ENCODE measurements at regions not wholly inside any gene's neighbourhood (a gene's known extent, or its start where the extent isn't known, plus 50 kb on each side); places are given as distances from the start of the nearest gene placed in this dataset.
"Not testable (repeated sequence)": the region's sequence is repeated elsewhere in the genome, so short reads cannot be mapped to it uniquely, and the experiment has no call there.

- DNase-seq, result no peak
These were observed 191.9 kb upstream of the SALL3 start for GRCh38 chr18:78787751-78788150.

- DNase-seq, result no peak
These were observed 191.5 kb upstream of the SALL3 start for GRCh38 chr18:78788161-78788560.

- DNase-seq, result no peak
These were observed 189.8 kb upstream of the SALL3 start for GRCh38 chr18:78789850-78790249.

- no peak for DNase-seq
These were observed 189.1 kb upstream of the SALL3 start for GRCh38 chr18:78790511-78790910.

- no peak for DNase-seq
These were observed 188.7 kb upstream of the SALL3 start for GRCh38 chr18:78790960-78791359.

GRCh38 chr18:78792094-78792493, 187.5 kb upstream of the SALL3 start:
- no peak for DNase-seq

- DNase-seq, result no peak
These were observed 186.9 kb upstream of the SALL3 start for GRCh38 chr18:78792736-78793135.

GRCh38 chr18:78793313-78794070, 186.1 kb upstream of the SALL3 start:
- no peak for DNase-seq

GRCh38 chr18:78794071-78794430, 185.6 kb upstream of the SALL3 start:
- DNase-seq, result no peak

GRCh38 chr18:78796693-78797455, 182.7 kb upstream of the SALL3 start:
- DNase-seq, result no peak

GRCh38 chr18:78797499-78797898, 182.1 kb upstream of the SALL3 start:
- DNase-seq, result no peak

GRCh38 chr18:78798402-78799175, 181.0 kb upstream of the SALL3 start:
- DNase-seq, result no peak

- no peak for DNase-seq
These were observed 180.1 kb upstream of the SALL3 start for GRCh38 chr18:78799382-78800089.

- DNase-seq, result not testable (repeated sequence)
These were observed 179.3 kb upstream of the SALL3 start for GRCh38 chr18:78800102-78800851.

GRCh38 chr18:78801011-78801410, 178.6 kb upstream of the SALL3 start:
- no peak for DNase-seq

GRCh38 chr18:78803104-78803503, 176.5 kb upstream of the SALL3 start:
- DNase-seq, result no peak

GRCh38 chr18:78804206-78805030, 175.2 kb upstream of the SALL3 start:
- no peak for DNase-seq

- DNase-seq, result no peak
These were observed 173.8 kb upstream of the SALL3 start for GRCh38 chr18:78805840-78806239.

GRCh38 chr18:78807668-78808067, 171.9 kb upstream of the SALL3 start:
- no peak for DNase-seq

GRCh38 chr18:78809845-78810244, 169.8 kb upstream of the SALL3 start:
- no peak for DNase-seq

- no peak for DNase-seq
These were observed 168.9 kb upstream of the SALL3 start for GRCh38 chr18:78810706-78811105.
